ENCODE measurements at regions not wholly inside any gene's neighbourhood (a gene's known extent, or its start where the extent isn't known, plus 50 kb on each side); places are given as distances from the start of the nearest gene placed in this dataset.
"Not testable (repeated sequence)": the region's sequence is repeated elsewhere in the genome, so short reads cannot be mapped to it uniquely, and the experiment has no call there.

- no peak overlapping the region for H3K4me3 ChIP-seq (replicated peaks; ENCODE audit: low read depth, low read length)
- peak; percentile 3 for DNase-seq (ENCODE audit: low read depth)
- no peak for TF ChIP-seq CTCF (IDR thresholded peaks at IDR 0.05; ENCODE audit: low read length, missing control alignments)
These were observed 184.6 kb upstream of the ERBB4 start for GRCh38 chr2:212723226-212723625.

GRCh38 chr2:212722046-212722445 is 183.4 kb upstream of the ERBB4 start:
- TF ChIP-seq CTCF (IDR thresholded peaks at IDR 0.05; ENCODE audit: low read length, missing control alignments), result no peak
- no peak for DNase-seq (ENCODE audit: low read depth)
- no peak overlapping the region for H3K4me3 ChIP-seq (replicated peaks; ENCODE audit: low read depth, low read length)

- DNase-seq (ENCODE audit: low read depth), result no peak
- no peak overlapping the region for H3K4me3 ChIP-seq (replicated peaks; ENCODE audit: low read depth, low read length)
- TF ChIP-seq CTCF (IDR thresholded peaks at IDR 0.05; ENCODE audit: low read length, missing control alignments), result no peak
These were observed 182.4 kb upstream of the ERBB4 start for GRCh38 chr2:212721026-212721451.

- not testable (repeated sequence) for DNase-seq (ENCODE audit: low read depth); H3K4me3 ChIP-seq (replicated peaks; ENCODE audit: low read depth, low read length)
These were observed 176.8 kb upstream of the ERBB4 start for GRCh38 chr2:212715411-212715810.

- no peak overlapping the region for H3K4me3 ChIP-seq (replicated peaks; ENCODE audit: low read depth, low read length)
- DNase-seq (ENCODE audit: low read depth), result no peak
- no peak for TF ChIP-seq CTCF (IDR thresholded peaks at IDR 0.05; ENCODE audit: low read length, missing control alignments)
These were observed 175.1 kb upstream of the ERBB4 start for GRCh38 chr2:212713681-212714080.

- TF ChIP-seq CTCF (IDR thresholded peaks at IDR 0.05; ENCODE audit: low read length, missing control alignments), result no peak
- no peak for DNase-seq (ENCODE audit: low read depth)
- H3K4me3 ChIP-seq (replicated peaks; ENCODE audit: low read depth, low read length), result no peak overlapping the region
These were observed 174.4 kb upstream of the ERBB4 start for GRCh38 chr2:212712991-212713390.

- DNase-seq (ENCODE audit: low read depth), result no peak
- no peak overlapping the region for H3K4me3 ChIP-seq (replicated peaks; ENCODE audit: low read depth, low read length)
- no peak for TF ChIP-seq CTCF (IDR thresholded peaks at IDR 0.05; ENCODE audit: low read length, missing control alignments)
These were observed 173.9 kb upstream of the ERBB4 start for GRCh38 chr2:212712466-212712865.

GRCh38 chr2:212711856-212712255 is 173.3 kb upstream of the ERBB4 start:
- TF ChIP-seq CTCF (IDR thresholded peaks at IDR 0.05; ENCODE audit: low read length, missing control alignments), result no peak
- peak; percentile 12 for DNase-seq (ENCODE audit: low read depth)

More at GRCh38 chr2:212711856-212712255, 173.3 kb upstream of the ERBB4 start:
- no peak overlapping the region for H3K4me3 ChIP-seq (replicated peaks; ENCODE audit: low read depth, low read length)

Measured in fibroblast of pulmonary artery (primary cell).